NCI-H1417 treated with DMSO at 0.1 percent for 48 hours (cell line): ENCODE measurements at regions not wholly inside any gene's neighbourhood (a gene's known extent, or its start where the extent isn't known, plus 50 kb on each side); places are given as distances from the start of the nearest gene placed in this dataset.

ENCODE experiments used
- DNase-seq: peaks from one replicate; lab custom pipeline; 2025; lab: John Stamatoyannopoulos, UW

DNA sequence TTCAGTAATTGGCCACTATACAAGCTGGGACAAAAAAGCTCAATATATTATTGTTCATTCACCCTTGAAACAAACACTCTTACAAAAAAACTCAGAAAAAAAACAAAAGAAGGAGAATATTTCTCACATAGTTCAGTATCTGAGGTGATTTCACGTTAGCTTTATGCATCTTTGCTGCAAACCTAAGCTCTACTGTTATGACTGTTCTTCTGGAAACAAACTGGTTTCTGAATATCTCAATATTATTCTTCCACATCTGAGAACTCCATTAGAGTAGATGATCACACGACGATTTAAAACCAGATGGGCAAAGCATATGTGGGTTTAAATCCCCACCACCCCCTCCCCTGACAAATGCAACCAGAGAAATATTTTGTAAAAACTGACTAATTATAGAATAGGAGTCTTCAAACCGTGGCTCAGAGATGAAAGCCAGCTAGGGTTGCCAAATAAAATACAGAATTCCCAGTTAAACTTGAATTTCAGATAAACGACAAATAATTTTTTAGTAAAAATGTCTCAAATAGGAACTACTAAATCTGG is 182.0 kb upstream of the FAM241A start:
- no peak for DNase-seq

DNA sequence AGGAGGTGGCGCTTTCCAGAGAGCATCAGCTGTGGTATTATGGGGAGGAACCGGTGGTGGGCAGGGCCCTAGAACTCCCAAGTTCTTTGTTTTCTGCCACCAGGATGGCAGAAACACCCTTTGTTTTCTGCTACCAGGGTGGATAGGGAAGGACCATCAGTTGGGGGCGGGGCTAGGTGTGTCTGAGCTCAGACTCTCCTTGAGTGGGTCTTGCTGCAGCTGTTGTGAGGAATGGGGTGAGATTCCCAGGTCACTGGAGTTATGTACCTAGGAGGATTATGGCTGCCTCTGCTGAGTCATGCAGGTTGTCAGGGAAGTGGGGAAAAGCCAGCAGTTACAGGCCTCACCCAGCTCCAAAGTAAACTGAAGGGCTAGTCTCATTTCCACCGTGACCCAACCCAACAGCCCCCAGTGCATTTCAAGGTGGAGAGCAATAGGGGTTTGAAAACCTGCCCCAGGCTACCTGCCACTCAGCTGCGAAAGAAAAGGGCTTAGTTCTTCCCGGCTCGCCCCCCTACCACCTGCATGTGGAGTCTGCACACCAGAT is 167.8 kb upstream of the FAM241A start:
- DNase-seq = no peak

DNA sequence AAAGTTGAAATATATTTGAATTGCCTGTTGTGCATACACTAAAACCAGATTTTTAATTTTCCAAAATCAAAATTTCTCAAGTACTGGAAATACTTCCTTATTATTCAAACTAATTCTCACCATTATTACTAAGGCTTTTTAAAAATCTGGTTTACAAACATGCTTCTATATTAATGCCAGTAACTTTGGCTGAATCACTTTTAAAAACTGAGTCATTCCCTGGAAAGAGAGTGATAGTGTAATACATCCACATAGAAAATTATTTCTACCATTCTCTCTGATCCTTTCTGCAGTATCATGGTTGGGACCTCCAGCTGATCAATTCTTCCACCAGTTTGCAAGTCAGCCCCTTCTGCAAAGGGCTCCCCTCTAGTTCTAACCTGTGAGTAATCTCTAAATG is 165.3 kb upstream of the FAM241A start:
- no peak for DNase-seq

DNA sequence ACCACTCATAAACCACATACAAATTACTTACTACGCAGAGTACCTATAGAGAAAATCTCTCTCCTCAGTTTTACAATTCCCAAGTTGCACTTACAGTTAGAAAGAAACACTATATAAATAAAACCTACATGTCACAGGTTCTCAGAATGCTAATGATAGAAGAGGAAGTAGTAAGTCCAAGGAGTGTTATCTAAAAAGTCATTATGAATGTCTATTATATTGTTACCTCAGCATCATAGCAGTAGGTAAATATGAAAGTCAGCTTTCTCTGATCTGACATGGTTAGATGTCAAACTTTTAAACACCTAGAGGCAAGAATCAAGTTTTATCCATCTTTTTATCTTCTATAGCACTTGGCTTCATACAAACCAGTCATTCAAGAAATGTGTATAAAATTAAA is 163.2 kb upstream of the FAM241A start:
- DNase-seq = no peak

DNA sequence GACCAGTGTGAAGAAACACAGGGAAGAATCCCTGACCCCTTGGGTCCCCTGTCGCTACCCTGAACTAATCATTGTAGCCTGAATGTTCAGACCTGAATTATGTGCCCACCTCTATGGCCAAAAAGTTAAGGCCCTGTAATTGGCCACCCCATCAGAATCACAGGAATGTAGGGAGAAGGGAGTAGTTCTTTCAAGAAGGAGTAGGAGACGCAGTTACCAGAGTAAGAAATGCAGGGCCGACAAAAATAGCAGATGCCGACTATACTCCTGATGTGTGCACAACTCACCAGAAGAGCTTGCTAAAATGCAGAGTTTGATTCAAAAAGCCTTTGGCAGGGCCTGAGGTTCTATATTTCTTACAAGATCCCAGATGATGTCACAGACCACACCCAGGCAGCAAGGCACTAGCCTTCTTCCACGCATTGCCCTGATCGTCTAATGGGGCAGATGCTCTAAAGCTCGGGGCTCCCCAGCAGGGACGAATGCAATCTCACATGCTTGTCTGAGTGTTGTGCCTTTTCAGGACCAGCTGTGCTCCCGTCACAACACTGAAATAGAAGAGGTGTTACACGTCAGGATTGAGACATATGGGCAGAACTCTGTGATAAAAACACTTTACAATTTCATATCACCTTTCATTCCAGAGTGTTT is 161.0 kb upstream of the FAM241A start:
- DNase-seq = no peak

DNA sequence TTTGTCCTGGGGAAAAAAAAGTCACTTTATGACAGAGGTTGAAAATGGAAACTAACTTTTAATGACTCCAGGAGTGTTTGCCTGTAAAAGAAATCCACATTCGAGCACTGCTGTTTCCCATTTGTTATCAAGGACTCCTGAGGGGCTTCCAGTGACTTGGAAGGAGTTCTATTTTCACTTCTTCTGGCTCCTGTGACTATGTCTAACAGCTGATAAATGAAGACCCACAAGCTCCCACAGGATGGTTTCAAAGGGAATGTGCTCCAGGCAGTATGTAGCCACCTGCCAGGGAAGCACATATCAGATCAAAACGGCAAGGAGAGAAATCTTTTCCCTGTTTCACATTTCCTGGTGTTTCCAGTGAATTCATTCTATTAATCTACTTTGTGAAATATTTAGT is 159.8 kb upstream of the FAM241A start:
- DNase-seq = no peak

DNA sequence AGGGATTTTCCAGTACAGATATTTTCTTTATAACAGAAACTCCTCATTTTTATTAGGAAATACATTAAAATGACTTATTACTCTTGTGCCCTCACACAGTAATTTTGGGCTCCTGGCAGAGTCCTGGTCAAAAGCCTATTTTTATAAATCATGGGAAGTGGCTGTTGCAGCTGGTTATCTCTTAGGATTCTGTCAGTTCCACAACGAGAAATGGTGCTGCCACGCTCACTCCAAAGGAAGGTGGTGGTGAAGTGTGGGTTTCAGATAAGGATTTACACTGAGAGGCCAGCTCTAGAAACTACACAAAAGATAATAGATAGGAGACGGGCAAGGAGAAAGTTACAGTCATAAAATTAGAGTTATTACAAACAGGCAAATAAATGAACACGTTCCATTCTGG is 159.2 kb upstream of the FAM241A start:
- DNase-seq = no peak

DNA sequence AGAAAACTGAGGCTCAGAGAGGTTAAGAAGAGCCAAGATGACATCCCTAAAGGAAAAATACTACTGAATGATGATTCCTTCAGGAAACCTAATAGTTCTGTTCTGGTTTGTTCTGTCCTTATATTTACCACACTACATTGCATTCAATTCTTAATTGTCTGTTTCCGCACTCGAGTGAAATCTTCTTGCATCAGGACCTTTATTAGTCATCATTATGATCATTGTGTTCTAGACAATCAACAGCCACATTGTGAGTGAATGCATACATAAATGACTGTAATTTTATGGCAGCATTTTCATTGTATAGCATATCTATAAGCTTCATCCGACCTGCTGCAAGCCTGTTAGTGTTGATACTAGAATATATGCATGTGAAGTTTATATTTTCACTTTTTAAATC is 156.7 kb upstream of the FAM241A start:
- DNase-seq = no peak

DNA sequence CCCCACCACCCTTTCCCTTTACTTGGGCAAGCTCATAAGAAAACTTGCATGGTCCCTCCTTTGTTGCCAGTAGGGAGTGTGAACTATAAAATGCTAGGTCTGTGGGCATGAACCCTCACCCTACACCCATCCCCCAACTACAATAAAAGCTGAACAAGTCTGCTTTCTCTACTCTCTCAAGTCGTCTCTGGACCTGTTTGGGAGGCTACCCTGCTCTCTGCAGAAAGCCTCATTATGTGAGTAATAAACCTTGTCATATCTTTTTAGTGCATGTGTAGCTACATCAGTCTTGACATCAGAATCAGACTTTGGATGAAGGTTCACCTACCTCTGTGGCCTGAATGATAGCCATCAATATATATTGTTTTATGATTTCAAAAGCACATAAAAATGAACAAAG is 155.4 kb upstream of the FAM241A start:
- no peak for DNase-seq

DNA sequence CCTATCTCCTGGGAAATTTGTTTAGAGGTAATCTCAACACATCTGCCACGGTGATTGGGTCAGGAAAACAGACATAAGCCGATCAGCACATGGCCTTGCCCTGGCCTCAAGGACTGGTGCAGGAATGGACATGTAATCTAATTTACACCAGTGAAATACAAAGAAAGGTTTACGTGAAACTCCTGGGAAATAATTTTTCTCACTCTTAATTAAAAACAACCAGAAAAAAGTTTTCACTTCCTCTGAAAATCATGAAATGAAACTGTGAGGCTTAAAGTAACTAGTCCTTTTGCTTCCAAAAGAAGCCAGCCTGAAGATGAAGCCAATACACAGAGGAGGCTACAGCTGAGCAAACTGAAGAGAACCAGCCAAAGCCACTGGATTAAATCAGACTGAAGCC is 154.1 kb upstream of the FAM241A start:
- no peak for DNase-seq

DNA sequence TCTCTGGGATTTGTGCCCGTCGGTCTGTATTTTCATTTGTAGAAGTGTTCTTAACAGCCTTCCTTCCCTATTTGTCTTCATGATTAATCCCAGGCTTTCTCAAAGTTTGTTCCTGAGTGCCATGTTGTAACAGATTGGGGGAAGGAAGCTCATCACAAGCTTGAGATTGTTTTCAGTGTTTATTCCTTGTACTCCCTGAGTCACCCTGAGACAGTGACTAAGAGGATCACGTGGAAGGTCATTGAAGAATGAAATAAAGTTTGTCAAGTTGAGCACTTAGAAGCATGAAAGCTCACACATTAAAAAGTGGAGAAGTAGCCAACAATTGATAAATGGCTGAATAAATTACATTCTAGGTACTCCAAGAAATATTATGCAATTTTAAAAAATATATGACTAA is 153.5 kb upstream of the FAM241A start:
- no peak for DNase-seq

DNA sequence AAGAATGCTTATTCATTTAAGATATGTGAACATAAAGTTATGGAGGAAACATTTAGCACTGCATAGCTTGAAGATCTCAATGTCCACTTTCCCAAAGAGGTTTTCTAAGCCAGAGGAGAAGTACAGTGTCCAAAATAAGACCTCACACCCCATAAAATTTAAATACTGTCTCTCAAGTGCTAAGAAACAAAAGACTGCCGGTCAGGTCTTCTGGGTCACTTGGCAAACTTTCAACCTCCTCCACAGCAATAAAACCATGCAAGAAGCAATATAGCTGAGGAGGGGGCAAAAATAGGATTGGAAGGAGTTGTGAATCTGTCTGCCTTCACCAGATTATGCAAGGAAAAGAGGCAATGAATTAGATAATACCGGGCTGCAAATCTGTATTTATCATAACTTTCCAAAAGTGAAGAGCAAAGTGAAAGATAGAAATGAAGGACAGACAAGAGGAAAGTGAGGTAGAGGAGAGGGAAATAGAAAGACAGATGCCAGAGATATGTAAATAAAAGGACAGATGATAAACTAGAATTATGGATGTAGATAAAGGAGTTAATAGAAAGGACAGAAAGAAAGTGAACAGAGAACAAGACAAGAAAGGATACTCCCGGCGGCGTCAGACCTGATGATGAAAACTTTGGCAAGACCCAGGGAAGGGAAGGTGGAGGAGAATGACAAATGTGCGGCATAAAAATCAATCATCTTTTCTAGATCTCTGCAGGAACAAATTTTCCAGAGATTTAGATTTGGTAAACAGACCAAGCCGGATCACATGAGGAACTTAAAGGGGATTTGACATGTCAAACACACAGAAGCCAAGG is 152.7 kb upstream of the FAM241A start:
- DNase-seq = no peak

DNA sequence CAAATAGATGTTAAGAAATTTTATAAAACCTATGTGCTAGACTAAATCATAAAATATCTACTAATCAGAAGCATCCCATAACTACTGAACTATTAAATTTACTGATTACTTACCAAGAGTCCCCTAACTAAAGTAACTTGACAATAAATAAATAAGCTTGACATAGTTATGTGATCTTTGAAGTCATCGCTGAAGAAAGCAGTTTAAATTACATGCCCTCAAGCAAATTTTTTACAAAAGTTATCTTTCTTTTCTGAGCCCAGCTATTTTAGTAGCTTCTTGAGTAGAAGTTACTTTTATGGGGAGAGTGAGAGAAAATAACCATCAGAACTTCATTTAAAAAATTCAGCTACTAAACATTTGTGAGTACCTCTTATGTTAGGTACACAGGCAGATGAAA is 150.9 kb upstream of the FAM241A start:
- no peak for DNase-seq

DNA sequence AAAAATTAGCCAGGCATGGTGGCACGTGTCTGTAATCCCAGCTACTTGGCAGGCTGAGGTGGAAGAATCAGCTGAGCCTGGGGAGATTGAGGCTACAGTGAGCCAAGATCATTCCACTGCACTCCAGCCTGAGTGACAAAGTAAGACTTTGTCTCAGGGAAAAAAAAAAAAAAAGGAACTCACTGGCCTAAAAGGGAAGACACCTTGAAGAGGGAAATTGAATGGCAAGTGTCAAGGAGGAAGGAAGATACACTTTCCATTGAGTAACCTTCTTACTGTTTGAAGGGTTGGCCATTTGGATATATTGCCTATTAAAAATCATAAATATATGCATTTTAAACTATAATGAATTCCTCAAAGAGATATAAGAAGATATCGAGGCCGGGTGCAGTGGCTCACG is 147.5 kb upstream of the FAM241A start:
- no peak for DNase-seq

DNA sequence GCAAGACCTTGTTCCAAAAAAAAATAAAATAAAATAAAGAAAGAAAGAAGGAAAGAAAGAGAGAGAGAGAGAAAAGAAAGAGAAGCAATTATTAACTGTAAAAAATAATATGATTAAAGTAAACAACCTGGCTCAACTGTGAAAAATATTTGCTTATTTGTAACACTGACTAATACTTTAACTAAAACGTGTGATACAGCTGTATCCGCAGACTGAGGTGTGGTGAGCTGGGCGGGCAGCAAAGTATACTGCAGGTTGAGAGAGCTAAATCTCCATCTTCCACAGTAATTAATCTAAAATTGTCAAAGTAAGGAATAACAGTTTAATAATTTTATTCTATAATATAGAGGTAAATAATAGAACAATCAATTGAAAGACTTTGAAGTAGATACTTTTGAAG is 145.5 kb upstream of the FAM241A start:
- DNase-seq = no peak

DNA sequence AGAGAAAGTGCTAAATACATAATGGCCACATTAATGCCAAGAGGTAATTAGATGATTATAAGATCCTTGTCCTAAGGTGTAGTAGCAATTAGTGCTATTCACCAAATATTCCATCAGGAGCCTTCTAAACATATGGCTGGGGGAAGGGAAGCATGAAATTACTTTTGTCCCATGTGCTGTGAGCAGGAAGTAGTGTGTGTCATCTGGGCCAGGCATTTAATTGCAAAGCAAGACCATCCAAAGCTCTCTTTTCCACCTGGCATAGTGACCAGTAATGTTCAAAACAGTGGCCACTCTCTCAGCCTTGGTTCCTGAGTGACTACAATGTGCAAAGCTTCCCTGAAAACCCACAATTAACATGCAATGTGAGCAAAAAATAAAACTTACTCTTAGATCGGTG is 144.2 kb upstream of the FAM241A start:
- no peak for DNase-seq

DNA sequence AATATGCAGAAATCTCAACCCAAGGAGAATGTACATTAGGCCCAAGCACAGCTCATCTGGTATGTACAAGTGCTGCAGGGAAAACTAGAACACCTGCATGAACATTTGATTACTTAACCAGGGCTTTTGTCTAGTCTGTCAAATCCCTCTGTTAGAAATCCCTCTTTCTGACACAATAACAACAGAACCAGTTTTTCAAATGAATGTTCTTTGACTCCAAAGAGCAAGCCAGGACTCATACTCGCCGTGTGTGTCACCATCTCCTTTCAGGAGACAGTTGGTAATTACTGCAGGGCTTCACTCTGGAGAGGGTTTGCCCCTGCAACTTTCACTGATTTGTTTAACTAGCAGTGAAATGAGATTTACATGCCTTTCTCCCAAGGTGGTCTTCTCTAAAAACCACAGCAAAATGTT is 143.0 kb upstream of the FAM241A start:
- no peak for DNase-seq

DNA sequence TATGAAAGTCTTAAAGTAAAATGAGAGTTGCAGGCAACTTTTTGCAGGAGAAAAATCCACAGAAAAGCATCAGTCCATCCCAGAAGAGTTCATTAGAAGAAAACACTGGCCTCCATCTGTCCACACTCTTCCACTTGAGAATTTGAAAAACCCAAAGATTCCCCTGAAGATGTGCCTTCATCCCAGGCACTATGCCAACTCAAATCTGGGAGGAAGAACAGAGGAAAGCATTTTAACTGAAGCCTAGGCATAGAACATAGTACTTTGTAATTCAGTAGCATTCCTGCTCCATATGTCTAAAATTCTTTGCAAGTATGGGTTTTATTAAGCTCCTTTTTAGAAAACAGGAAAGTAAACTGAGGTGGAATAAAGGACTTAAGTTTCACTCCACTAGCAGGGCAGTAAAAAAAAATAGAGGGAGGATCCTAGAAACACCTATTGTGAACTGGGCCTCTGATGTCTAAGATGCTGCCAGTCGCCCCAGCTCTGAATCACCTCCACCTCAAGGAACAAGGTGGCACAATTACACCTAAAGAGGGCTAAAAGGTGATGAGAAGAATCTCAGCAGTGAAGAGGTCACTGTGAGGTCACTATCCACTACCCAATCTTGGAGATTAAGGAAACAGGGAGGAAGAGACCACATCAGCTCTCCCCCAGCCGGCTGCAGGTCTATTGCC is 141.9 kb upstream of the FAM241A start:
- no peak for DNase-seq

DNA sequence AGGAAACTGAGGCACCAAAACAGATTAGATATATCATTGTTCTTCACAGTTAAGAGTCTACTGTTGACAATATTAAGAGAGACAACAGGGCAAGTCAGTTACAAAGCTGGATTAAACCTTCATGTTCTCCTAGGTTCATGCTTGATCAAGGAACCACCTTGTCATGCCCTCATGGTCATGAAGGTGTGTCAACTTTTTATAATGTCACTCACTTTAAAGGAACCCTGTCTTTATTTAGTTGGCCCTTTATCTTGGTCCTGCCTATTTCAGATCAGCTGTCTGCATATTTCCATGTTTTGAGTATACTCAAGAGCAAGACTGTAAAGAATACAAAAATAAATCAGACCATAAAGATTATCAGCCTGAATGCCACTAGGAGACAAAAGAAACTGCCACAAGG is 140.2 kb upstream of the FAM241A start:
- no peak for DNase-seq

DNA sequence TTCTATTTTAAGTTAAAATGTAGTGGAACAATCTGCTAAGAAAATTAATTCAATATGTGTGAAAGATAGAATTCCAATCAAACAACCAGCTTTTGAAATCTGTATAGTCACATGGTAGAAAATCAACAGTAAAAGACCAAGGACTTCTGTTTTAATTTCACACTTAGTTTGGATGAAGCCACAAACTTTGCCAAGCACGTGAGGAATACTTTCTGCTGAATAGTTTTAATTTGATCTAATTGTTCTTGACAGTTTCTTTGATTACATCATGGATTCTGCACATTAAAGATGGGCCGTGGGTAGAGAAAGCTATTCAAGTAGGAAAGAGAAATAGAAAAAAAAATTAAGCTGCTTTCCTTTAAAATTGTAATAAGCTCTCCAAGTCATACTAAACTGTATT is 137.9 kb upstream of the FAM241A start:
- DNase-seq = no peak

DNA sequence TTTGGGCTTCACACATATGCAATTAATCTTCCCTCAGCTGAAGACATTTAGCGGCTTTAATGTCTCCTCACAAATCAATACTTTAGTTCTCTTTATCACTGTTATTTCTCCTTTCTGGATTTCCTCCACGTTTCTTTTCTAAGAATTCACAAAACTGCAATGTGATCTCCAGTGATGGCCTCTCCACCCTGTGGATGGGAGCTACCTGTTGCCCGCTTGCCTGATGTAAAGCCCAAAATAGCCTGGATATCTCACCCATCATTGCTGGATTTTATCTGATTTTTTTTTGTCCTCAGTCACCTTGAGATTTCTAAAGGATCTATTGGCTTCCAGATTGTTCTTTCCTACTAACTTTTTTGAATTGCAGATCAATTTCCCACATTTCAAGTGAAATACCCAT is 129.3 kb upstream of the FAM241A start:
- no peak for DNase-seq

DNA sequence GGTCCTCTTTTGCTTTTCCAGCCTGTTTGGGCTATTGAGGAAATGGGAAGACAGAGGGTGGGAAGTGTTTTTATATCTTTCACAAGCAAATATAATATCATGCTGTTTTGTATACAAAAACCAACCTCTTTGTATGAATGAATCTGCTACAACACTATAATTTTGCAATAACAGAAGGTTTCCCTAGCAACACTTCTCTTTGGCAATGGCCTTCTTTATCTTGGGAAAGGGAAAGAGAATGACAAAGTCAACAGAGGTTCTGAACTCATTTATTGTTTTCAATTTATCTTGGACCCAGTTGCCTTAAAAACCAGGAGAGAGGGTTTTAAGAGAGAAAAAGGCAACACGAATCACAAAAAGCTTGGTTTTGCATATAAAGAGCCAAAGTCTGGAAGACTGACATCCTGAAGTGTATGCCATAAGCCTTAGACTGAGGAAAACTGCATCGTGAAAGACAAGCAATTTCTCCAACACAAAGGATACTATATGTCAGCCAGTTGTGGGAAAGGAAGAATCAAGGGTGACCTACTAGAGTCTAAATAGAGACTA is 121.8 kb upstream of the FAM241A start:
- DNase-seq = no peak
